GM18517 (cell line): ENCODE measurements at regions not wholly inside any gene's neighbourhood (a gene's known extent, or its start where the extent isn't known, plus 50 kb on each side); places are given as distances from the start of the nearest gene placed in this dataset.

Source experiments
- ATAC-seq: cut with Tn5 transposase; IDR thresholded peaks from one replicate; pipeline ENCODE4 v1.9.1; 2021; ENCODE audit warnings: mild to moderate bottlenecking, moderate library complexity; ENCODE audit not compliant: unreplicated experiment

GRCh38 chr12:87687362-87687761 lies 341.8 kb downstream of the C12orf50 start:
- ATAC-seq: no peak

GRCh38 chr12:87685696-87686095 lies 343.5 kb downstream of the C12orf50 start:
- ATAC-seq: no peak

GRCh38 chr12:87679251-87679650 lies 349.9 kb downstream of the C12orf50 start:
- ATAC-seq: no peak

GRCh38 chr12:87678453-87678852 lies 350.7 kb downstream of the C12orf50 start:
- no peak for ATAC-seq

- ATAC-seq: no peak
Observed at GRCh38 chr12:87676731-87677130, 352.5 kb downstream of the C12orf50 start.

GRCh38 chr12:87671757-87672156 lies 357.4 kb downstream of the C12orf50 start:
- no peak for ATAC-seq

GRCh38 chr12:87670448-87670847 lies 358.8 kb downstream of the C12orf50 start:
- ATAC-seq: no peak

- no peak for ATAC-seq
Observed at GRCh38 chr12:87667378-87667777, 361.8 kb downstream of the C12orf50 start.

- peak; percentile 87 for ATAC-seq
Observed at GRCh38 chr12:87661786-87662377, 367.3 kb downstream of the C12orf50 start.

- ATAC-seq: no peak
Observed at GRCh38 chr12:87660987-87661774, 368.0 kb downstream of the C12orf50 start.

- no peak for ATAC-seq
Observed at GRCh38 chr12:87660291-87660690, 368.9 kb downstream of the C12orf50 start.

GRCh38 chr12:87656311-87656710 lies 372.9 kb downstream of the C12orf50 start:
- ATAC-seq: no peak

- no peak for ATAC-seq
Observed at GRCh38 chr12:87651670-87652425, 377.4 kb downstream of the C12orf50 start.

GRCh38 chr12:87642245-87642644 lies 387.0 kb downstream of the C12orf50 start:
- no peak for ATAC-seq

GRCh38 chr12:87618199-87618598 lies 411.0 kb downstream of the C12orf50 start:
- no peak for ATAC-seq

- no peak for ATAC-seq
Observed at GRCh38 chr12:87612996-87613395, 416.2 kb downstream of the C12orf50 start.

GRCh38 chr12:87608321-87608720 lies 420.9 kb downstream of the C12orf50 start:
- no peak for ATAC-seq

- no peak for ATAC-seq
Observed at GRCh38 chr12:87603727-87604126, 425.5 kb downstream of the C12orf50 start.

GRCh38 chr12:87599459-87599858 lies 429.7 kb downstream of the C12orf50 start:
- ATAC-seq: no peak

- no peak for ATAC-seq
Observed at GRCh38 chr12:87597114-87597513, 432.1 kb downstream of the C12orf50 start.

GRCh38 chr12:87596636-87597035 lies 432.6 kb downstream of the C12orf50 start:
- no peak for ATAC-seq

- ATAC-seq: no peak
Observed at GRCh38 chr12:87596134-87596533, 433.1 kb downstream of the C12orf50 start.
